SK-N-MC (cell line): ENCODE measurements at regions not wholly inside any gene's neighbourhood (a gene's known extent, or its start where the extent isn't known, plus 50 kb on each side); places are given as distances from the start of the nearest gene placed in this dataset.

Experiments
- EZH2 ChIP-seq: fragments of 200-600 bp; sonication (generic); IDR thresholded peaks from one replicate; pipeline ENCODE4 v1.6.1; 2017; ENCODE audit warnings: antibody characterized with exemption
- POLR2AphosphoS5 ChIP-seq: IDR thresholded peaks from 2 replicates; pipeline ENCODE4 v1.6.1; 2012; ENCODE audit warnings: mild to moderate bottlenecking, low read depth, low read length, borderline replicate concordance

DNA sequence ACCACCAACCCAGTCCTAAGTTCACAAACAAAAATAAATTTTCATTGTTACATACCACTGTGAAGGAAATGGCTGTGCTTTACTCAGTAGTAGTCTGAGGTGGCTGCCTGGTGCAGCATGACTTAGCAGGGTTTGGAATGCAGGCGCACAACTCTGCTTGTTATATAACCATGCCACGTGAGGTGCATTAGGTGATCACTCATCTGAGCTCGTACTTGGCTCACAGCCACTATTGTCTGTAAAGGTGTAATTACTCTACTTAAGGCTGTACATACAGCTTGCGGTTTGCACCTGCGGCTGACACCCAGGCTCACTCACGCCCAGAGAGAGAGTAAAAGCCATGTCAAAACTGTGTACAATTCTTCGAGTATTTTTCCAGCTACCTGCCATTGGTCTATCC lies 599.4 kb downstream of the LTN1 start:
- TF ChIP-seq EZH2, result no peak
- no peak for TF ChIP-seq POLR2AphosphoS5
